ENCODE measurements at regions not wholly inside any gene's neighbourhood (a gene's known extent, or its start where the extent isn't known, plus 50 kb on each side); places are given as distances from the start of the nearest gene placed in this dataset.

GRCh38 chr1:201660931-201661822 is 122.2 kb downstream of the NAV1 start:
- DNase-seq: no peak

GRCh38 chr1:201661823-201662359 is 123.0 kb downstream of the NAV1 start:
- DNase-seq: no peak

GRCh38 chr1:201662646-201663045 is 123.7 kb downstream of the NAV1 start:
- no peak for DNase-seq

- no peak for DNase-seq
Measured at GRCh38 chr1:201663491-201664113, 124.7 kb downstream of the NAV1 start.

- no peak for DNase-seq
Measured at GRCh38 chr1:201665036-201665435, 126.1 kb downstream of the NAV1 start.

GRCh38 chr1:201666102-201666501 is 127.2 kb downstream of the NAV1 start:
- no peak for DNase-seq

- DNase-seq: no peak
Measured at GRCh38 chr1:201666645-201667044, 127.7 kb downstream of the NAV1 start.

- no peak for DNase-seq
Measured at GRCh38 chr1:201667479-201667878, 128.6 kb downstream of the NAV1 start.

GRCh38 chr1:201670517-201670916 is 131.6 kb downstream of the NAV1 start:
- no peak for DNase-seq

GRCh38 chr1:201672685-201673084 is 133.8 kb downstream of the NAV1 start:
- DNase-seq: no peak

GRCh38 chr1:201673093-201673492 is 134.2 kb downstream of the NAV1 start:
- DNase-seq: no peak

- DNase-seq: no peak
Measured at GRCh38 chr1:201673915-201674314, 135.0 kb downstream of the NAV1 start.

GRCh38 chr1:201675143-201675542 is 136.2 kb downstream of the NAV1 start:
- no peak for DNase-seq

- peak; percentile 53 for DNase-seq
Measured at GRCh38 chr1:201676197-201676596, 137.3 kb downstream of the NAV1 start.

- DNase-seq: peak; percentile 37
Measured at GRCh38 chr1:201676641-201677040, 137.7 kb downstream of the NAV1 start.

- DNase-seq: peak; percentile 25
Measured at GRCh38 chr1:201678264-201679101, 139.6 kb downstream of the NAV1 start.

- DNase-seq: no peak
Measured at GRCh38 chr1:201681375-201681774, 142.4 kb downstream of the NAV1 start.

GRCh38 chr1:201682964-201683363 is 144.0 kb downstream of the NAV1 start:
- no peak for DNase-seq

GRCh38 chr1:201683397-201683796 is 144.5 kb downstream of the NAV1 start:
- DNase-seq: no peak

GRCh38 chr1:201685485-201685884 is 143.5 kb upstream of the IPO9 start:
- DNase-seq: no peak

GRCh38 chr1:201686714-201687455 is 142.1 kb upstream of the IPO9 start:
- DNase-seq: no peak

- no peak for DNase-seq
Measured at GRCh38 chr1:201688514-201688913, 140.4 kb upstream of the IPO9 start.
